CD4-positive, alpha-beta T cell treated with Interleukin-2 at 100 ng/mL for 4 hours (primary cell): ENCODE measurements at regions not wholly inside any gene's neighbourhood (a gene's known extent, or its start where the extent isn't known, plus 50 kb on each side); places are given as distances from the start of the nearest gene placed in this dataset.
"Not testable (repeated sequence)": the region's sequence is repeated elsewhere in the genome, so short reads cannot be mapped to it uniquely, and the experiment has no call there.

Experiments used
- DNase-seq: peaks from one replicate; pipeline ENCODE4 v3.0.0-alpha.2; 2020; ENCODE audit warnings: low spot score

DNA sequence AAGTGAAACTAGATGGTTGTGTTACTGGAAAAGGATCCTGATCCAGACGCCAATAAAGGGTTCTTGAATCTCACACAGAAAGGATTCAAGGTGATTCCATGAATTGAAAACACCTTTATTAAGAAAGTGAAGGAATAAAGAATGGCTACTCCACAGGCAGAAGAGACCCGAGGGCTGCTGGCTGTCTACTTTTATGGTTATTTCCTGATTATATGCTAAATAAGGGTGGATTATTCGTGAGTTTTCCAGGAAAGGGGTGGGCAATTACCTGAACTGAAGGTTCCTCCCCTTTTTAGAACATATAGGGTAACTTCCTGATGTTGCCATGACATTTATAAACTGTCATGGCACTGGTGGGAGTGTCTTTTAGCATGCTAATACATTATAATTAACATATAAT, 50.9 kb upstream of the WARS2 start:
- no peak for DNase-seq

GRCh38 chr1:119204197-119204960, 63.9 kb upstream of the WARS2 start:
- no peak for DNase-seq

DNA sequence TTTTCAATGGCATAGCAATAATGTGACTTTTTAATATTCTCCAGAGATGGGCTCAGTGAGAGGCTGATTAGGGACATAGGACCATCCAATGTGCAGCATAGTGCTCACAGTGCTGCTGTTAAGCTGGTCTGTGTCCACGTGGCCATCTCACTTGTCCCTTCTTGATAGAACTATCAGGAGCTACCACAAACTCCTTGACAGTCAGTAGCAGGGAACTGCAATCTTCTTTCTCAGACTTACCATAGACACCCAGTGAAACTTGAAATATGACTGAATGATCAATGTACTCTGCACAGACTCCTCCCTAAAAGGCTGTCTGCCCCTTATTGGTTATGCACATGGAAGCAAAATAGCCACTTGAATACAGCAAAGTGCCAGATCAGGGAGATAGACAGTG, 64.5 kb upstream of the WARS2 start:
- no peak for DNase-seq

DNA sequence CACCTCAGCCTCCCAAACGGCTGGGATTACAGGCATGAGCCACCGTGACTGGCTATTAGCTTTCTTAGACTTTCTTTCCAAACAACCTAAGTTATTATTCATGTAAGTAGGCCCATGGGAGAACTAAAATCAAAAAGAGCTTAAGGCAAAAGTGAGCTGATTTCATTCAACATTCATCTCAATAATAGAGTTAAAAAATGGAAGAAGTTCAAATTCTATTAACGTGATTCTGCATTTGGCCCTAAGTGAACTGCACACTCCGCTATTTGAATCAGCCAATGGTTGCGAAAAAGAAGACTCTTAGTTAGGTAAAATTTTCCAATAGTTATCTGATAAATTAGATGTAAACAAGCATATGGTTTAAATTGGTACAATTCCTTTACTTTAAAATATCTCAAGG, 68.6 kb upstream of the WARS2 start:
- DNase-seq: no peak

GRCh38 chr1:119209596-119210295, 69.3 kb upstream of the WARS2 start:
- no peak for DNase-seq

GRCh38 chr1:119210296-119210649, 69.8 kb upstream of the WARS2 start:
- no peak for DNase-seq

- not testable (repeated sequence) for DNase-seq
Measured at GRCh38 chr1:119213213-119213612, 72.8 kb upstream of the WARS2 start.

- not testable (repeated sequence) for DNase-seq
Measured at GRCh38 chr1:119214961-119215360, 74.5 kb upstream of the WARS2 start.

DNA sequence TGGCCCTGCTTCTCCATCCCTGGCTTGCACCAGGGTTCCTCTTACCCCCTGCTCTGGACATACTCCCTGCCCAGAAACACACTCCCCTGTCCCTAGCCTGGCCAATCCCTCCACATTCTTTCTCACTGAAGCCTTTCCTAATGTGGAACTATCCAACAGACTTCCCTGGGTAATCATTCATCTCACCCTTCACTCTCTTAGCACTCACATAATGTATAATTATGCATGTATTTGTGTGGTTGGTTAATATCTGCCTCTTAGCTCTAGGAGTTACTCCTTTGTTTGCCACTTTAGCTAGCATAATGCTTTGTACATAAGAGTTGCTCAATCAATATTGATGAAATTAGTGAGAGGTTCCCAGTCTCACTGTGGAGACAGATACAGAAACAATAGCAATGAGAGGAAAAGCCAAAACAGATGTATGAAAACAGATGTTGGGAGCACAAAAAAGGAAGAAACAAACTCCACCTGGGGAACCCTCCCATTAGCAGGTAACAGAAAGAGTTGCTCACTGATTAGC, 76.9 kb upstream of the WARS2 start:
- no peak for DNase-seq

DNA sequence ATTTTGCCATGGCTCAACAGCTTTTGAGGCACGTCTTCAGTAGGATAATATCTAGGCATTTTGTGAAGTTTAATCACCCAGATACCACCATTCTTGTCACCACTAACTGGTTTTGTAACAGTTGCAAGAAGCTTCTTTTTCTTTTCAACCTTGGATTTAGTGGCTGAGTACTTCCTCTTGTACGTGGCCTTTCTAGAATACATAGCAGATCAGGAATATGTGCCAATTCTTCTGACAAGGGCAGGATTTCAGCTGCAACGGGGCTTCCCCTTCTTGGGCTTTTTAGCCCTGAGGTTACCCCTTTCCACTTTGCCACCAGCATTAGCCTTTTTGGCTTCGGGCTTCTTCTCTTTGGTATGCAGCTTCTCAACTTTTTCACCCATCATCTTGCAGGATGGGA, 79.3 kb upstream of the WARS2 start:
- DNase-seq: no peak

DNA sequence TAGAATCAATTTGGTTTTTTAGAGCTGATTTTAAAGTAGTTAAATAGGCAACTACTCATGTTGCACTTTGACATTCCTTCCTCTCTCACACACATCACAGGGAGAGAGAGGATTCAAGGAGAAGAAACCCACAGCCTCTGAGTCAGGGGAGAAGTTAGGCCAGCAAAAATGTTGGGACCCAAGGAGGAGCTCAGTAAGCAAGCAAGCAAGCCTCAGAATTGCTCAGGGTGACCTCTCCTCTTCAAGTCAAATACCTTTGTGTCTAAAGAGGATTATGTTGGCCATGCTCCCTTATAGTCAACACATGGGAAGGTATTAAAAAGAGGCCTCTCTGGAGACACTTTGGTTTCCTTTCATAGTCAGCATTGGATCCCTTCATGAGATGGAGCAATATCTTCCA, 80.5 kb upstream of the WARS2 start:
- no peak for DNase-seq

DNA sequence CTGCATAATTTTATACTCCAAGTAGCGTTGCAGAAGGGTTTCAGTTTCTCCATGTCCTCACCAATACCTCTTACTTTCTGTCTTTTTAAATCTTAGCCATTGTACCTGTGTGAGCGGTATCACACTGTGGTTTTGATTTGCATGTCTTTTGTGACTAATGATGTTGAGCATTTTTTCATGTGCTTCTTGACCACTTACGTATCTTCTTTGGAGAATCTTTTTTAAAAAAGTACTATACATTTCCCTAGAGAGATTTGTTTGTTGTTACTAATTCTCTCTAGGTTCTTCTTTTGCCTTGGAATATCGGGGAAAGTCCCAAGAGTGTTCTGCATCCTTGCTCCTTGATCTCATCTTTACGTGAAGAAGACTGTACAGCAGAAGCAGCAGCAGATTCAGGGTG, 81.8 kb upstream of the WARS2 start:
- no peak for DNase-seq

- DNase-seq: no peak
Measured at GRCh38 chr1:119225265-119225664, 84.8 kb upstream of the WARS2 start.

DNA sequence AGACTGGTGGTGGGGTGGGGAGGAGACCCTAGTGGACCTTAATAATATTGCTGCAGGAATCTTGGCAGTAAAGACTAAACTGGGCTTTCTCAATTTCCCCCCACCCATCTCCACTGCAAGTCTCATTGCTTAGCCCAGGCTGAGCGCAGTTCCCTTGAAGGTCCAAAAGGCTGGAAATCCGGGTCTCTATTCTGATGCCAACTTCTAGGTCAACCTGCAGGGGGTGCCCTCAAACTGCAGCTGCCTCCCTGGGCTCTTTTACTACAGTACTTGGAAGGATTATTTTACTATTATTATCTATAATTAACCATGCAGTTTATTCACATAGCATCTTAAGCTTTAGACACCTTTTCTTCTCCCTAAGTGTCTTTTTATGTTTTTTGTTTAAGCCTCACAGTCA, 85.4 kb upstream of the WARS2 start:
- no peak for DNase-seq

DNA sequence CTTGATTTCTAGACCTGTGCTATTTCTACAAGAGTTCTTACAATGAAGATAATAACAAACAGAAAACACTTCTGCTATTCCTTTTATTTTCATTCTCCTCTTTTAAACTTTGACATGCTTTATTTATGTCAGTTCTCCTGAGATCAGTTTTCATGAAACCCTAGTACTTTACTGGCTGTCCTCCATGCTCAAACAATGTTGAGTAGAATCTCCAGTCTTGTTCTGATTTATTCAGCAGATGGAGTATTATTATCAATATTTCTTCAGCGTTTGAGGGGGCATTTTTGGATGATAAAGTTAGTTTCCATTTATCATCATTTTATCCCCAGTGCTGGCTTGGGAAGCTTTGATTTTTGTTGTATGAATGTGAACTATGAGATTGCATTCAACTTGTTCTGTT, 85.9 kb upstream of the WARS2 start:
- no peak for DNase-seq

- no peak for DNase-seq
Measured at GRCh38 chr1:119226913-119227312, 86.5 kb upstream of the WARS2 start.

- no peak for DNase-seq
Measured at GRCh38 chr1:119227456-119227855, 87.0 kb upstream of the WARS2 start.

DNA sequence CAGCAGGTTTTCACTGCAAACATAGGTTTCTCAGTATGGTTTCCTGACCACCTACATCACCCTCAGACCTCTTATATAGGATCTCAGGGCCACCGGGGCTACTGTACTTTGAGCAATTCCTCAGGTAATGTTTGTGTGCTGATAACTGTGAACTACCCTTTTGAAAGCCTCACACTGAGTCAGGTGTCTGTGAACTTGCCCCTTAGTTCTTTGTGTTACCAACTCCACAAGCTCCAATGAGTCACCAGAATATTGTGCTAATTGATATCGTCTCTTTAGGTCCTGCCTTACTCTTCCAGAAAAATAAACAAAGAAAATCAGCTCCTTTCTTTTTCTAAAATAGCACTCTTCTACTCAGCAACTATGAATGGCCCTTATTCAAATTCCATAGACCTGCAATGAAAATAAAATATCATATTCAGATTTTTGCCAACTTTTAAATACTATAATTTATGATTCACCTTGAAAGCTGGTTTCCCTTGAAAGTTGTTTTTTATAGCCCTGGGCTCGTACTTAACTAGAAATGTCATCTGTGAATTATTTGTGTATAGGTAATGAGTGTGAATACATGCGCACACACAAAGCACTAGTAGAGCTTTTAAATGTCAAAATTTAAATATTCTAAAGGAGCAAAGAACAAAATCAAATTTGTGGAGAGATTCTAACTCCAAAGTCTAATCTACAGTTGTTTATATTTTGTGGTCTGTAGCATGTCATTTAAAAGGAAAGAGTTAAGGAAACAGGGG, 88.1 kb upstream of the WARS2 start:
- DNase-seq: no peak

GRCh38 chr1:119235120-119235519, 94.7 kb upstream of the WARS2 start:
- no peak for DNase-seq

- DNase-seq: no peak
Measured at GRCh38 chr1:119245881-119246280, 105.4 kb upstream of the WARS2 start.

- DNase-seq: no peak
Measured at GRCh38 chr1:119249283-119249682, 108.8 kb upstream of the WARS2 start.

GRCh38 chr1:119250299-119250698, 109.8 kb upstream of the WARS2 start:
- no peak for DNase-seq

GRCh38 chr1:119251751-119252150, 111.3 kb upstream of the WARS2 start:
- no peak for DNase-seq
